HG03108 (cell line): ENCODE measurements at regions not wholly inside any gene's neighbourhood (a gene's known extent, or its start where the extent isn't known, plus 50 kb on each side); places are given as distances from the start of the nearest gene placed in this dataset.

ENCODE experiments used
- ATAC-seq: cut with Tn5 transposase; IDR thresholded peaks from one replicate; pipeline ENCODE4 v1.9.1; 2021; ENCODE audit warnings: moderate library complexity; ENCODE audit not compliant: unreplicated experiment

DNA sequence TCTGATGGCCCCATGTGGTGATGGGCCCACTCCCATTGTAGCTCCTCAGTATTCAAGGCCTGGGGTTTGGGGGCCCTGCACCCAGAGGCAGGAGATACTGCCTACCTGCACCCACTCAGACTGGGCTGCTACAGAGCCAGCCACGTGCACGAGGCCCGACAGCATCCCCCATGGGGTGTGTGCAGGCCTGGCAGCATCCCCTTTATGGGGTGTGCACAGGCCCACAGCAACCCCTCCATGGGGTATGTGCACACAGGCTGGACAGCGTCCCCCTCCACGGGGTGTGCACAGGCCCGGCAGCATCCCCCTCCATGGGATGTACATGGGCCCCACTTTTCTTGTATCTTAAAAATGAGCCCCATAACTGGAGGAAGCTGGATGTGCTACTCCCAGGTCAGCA is 156.0 kb downstream of the RBFOX3 start:
- no peak for ATAC-seq

DNA sequence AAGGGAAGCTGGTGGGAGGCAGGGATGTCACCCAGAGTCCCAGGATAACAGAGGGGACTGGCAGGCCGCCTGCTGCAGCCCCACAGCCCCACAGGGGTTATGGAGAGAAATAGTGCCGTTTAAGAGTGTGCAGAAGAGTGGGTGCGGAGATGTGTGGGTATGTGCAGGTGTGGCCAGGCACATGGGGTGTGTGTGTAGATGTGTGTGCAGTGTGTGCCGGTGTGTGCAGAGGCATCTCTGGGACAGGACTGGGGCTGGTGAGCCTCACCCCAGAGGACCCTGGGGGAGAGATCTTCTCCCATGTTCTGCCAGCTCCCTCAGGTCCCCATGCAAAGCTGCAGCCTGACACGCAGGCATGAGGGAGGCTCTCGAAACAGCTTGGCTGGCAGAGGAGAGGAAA is 157.4 kb downstream of the RBFOX3 start:
- ATAC-seq = no peak

DNA sequence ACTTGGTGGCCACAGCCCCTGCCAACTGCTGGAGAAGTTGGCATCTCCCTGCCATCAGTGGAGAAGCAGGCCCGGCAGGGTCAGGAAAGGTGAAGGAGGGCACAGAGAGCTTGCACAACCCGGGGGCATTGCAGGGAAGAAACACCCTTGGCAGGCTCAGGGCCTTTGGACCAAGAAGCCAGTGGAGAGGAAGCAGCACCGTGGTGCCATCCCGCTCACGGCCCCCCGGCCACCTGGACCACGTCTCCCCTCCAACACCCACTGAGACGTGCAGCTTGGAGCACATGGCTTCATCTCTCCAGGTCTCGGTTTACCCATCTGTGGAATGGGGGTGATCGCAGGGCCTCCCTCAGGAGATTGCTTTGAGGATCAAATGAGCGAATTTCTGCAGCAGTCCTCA is 158.1 kb downstream of the RBFOX3 start:
- no peak for ATAC-seq

DNA sequence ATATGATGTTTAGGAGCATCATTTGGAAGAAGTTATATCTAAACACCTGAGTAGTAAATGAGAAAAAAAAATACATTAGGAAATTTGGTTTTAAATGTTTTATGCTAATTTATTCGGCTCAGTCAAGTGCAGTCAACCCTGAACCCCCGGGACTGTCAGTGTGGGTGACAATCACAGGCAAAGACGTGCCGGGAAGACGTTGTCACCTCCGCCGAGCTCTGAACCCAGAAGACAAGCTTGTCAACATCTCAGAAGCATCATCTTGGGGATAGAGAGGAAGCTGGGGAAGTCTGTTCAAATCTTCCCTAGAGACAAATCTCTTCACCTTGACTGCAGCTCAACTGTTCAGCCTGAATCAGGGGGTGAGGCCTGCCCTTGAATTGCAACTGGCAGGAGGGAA is 159.7 kb downstream of the RBFOX3 start:
- ATAC-seq = no peak

DNA sequence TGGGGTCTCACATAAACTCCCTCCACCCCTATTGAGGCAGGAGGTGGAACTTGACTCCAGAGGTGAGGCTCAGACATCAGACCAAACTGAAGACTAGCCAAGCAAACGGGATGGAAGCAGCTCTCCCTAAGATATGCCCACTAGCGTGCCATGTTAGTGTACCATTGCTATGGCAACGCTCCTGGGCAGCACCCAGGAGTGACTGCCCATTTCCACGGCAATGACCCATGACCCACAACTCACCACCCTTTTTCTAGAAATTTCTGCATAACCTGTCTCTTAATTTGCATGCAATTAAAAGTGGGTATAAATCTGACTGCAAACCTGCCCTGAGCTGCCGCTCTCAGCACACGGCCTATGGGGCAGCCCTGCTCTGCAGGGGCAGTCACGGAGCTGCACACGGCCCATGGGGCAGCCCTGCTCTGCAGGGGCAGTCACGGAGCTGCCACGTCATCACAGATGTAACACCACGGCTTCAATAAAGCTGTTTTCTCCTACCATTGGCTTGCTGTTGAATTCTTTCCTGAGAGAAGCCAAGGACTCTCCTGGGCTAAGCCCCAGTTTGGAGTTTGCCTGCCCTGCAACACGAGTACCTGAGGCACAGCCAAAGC is 164.3 kb downstream of the RBFOX3 start:
- ATAC-seq = no peak

DNA sequence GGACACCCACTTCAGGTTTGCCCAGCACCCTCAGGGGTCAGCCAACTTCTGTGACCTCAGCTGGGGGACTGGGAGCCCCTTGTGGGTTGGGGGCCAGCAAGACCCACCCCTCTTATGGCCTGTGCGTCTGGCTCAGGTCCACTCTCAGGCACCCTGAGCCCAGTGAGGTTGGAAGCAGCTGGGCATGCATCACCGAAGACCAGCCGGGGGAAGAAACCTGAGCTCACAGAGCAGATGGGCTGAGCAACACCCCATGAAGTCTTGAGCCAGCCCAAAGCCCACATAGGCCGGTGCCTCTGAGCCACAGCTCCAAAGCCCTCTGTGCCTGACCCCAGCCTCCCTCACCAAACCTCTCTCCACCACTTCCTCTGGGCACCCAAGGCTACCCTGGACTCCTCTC is 166.7 kb downstream of the RBFOX3 start:
- no peak for ATAC-seq

DNA sequence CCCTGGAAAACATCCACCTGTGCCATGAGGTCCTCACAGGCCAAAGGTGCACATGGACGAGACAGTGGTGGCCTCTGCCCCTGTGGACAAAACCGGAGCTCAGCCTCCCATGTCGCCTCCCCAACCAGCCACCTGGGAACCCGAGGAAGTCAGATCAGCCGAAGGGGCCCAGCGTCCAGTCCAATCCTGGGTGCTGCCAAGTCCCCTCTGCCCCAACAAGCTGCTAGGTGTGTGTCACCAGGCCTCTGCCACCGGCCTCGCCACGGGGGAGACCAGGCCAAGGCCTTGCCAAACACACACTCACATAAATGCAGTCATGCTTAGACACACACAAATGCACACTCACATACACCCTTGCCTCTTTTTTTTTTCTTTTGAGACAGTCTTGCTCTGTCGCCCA is 167.8 kb downstream of the RBFOX3 start:
- no peak for ATAC-seq

DNA sequence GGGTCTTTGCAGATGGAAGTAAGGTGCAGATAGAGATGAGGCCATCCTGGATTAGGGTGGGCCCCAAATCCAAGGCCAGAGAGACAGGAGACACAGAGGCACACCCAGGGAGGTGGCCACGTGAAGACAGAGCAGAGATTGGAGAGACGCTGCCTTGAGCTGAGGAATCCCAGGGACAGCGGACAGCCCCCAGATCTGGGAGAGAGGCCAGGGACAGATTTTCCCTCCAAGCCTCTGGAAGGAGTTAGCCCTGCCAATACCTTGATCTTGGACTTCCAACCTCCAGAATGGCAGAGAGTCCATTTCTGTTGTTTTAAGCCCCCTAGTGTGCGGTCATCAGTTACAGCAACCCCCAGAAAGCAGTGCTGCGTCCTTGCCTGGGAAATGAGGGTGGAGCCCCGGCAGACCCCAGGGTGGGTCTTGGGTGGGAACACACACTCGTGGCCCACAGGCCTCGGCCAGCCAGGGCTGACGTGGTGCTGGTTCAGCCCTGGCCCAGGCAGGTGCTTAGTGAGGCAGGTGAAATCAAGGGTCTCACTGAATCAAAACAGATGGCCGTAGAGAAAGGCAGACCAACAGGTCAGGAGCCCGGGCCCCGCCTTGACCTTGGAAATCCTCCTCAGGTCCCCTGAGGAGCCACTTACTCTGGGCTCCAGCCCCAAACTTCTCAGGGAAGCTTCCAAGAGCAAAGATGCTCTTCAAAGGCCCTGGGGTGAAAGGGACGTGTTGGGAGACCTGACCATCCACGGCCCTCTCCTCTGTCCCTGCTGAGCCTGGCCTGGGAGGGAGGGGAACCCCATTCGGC is 169.3 kb downstream of the RBFOX3 start:
- no peak for ATAC-seq

DNA sequence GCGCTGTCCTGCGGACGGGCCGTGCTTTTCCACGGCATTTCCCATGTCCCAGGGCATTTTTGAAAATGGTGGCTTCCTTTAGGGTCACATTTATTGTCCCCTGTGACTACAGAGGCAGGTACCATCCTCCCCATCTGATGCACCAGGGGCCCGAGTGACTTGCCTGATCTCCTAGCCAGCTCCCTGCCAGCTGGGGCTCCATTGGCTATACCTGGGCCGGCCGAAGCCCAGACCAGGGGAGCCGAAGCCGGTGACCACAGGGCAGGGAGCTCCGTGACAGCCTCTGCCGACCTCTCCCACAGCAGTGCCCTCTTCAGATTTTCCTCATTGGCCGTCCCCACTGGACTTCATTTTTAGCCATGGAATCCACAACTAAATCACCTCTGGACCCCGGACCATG is 170.6 kb downstream of the RBFOX3 start:
- ATAC-seq = no peak

DNA sequence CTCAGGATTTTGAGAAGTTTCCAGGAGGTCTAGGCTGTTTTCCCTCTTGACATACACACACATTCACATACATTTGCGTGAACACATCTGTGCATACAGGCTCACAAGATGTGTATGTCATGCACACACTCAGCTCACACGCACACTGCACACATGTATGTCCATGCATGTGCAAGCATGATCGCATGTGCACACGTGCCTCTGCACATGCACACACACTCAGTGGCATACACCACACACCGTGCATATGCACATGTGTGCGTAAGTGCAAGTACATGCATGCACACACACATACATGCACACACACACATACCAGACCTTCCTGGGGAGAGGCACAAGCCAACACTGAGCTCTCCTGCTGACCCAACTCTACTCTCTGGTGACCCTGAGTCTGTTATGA is 171.4 kb downstream of the RBFOX3 start:
- ATAC-seq = no peak

DNA sequence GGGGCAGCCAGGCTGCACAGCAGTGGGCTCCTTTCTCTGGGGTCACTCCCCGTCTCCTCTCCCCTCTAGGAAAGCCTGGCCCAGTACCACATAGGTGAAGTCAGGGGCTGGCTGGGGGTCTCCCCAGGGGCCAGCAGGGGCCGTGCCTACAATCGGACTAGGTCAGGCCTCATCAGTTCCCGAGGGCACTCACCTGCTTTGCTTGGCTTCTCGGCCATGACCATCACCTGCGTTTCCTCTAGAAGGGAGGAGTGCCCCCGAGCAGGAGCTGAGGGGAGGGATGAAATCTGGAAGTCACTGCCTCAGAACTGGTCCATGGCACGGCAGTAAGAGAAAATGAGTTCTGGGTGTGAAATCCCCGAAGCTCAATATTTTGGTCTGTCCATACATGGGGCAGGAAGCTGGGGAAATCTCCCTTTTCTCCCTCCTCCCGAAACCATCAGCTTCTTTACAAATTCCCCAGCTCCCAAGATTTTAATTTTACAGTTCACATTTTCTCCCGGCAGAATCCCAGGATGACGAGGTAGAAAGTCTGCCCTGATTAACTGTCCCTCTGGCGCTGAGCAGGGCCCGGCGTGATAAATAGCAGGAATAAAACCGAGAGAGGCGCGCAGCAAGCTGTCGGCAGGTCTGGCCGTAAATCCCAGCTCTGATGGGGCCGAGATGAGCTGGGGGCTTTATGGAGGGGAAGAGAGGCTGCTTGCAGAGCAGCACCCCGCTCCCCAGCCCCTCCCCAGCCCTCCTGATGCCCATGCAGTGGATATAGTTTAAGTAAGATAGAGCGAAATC is 172.1 kb downstream of the RBFOX3 start:
- ATAC-seq = no peak

DNA sequence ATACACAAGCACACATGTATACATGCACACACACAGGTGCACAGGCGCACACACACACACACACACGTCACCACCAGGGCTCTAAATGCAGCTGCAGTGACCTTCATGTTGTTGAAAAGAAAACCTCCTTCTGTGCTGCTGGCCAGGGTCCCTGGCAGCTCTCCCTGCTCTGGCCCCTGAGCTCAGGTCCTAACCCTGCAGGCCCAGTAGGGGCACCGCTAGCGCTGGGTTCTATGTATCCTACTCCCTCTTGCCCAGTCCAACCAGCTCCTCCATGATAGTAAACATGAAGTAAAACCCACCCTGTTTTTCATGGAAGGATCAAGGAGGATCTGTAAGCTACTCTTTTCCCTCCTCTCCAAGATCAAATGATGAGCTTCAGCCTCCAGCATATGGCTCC is 172.8 kb downstream of the RBFOX3 start:
- no peak for ATAC-seq

DNA sequence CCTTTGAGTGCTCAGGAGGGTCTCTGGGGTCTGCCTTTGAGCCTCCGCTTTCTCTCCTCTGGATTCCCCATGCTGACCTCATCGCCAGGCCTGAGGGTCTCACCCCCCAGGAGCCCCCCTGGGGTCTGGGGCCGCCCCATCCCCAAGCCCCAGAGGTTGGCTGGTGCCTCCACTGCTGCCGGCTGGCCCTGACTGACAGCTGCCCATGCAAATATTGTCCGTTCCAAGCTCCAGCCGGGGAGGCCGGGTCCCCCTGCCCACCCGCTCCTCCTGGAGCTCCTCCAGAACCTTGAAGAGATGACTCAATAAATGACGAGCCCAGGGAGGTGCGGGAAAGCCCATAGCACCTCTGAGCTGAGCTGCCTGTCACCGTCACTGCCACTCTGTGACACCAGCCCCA is 173.8 kb downstream of the RBFOX3 start:
- no peak for ATAC-seq

DNA sequence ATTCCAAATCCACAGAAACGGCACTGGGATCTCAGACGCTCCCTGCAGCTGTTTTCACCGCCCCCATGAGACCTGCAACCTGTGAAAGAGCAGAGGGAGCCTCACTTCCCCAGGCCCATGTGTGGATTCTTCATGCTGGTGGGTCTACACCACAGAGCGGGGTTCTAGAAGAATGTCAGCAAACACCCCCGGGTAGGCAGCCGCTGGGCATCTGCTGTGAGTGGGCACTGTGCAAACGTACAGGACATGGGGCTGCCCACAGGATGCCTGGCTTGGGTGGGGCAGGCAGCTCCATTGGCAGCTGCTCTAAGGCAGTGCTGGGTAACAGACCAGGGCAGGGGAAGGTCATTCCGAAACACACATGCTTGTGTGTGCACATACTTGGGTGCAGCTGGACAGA is 174.9 kb downstream of the RBFOX3 start:
- ATAC-seq = no peak

DNA sequence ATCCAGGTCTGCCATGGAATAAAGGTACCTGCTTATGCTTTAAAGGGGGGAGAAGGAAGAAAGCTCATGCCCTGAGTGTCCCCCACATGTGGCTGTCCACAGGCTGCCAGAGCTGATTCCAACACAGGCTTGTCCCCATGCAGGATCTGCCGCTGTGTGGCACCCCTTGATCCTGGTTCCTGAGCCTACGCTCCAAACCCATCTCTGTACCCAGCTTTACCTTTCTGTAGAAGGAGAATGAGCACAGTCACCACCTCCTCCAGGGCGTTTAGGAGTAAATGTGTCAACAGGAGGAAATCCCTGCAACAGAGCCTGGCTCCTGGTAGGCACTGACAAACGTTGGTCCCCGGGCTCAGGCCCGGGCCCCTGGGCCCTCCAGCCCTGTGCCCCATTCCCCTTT is 175.6 kb downstream of the RBFOX3 start:
- ATAC-seq = no peak

DNA sequence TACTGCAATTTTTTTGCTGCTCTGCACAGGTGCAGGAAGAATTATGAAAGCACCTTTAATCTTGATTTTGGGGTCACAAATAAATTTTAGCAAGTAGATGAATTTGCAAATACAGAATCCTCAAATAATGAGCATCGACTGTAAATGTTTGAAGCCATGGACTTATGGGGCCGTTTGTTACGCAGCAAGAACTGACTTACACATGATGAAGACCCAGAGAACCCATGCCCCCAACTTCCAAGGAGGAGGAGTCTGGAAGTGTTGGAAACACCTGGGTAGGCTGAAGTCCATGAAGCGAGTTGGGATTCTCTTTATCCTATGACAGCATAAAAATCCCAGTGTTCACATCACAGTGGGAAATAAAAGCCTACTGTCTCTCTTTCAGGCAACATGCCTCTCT is 176.6 kb downstream of the RBFOX3 start:
- ATAC-seq = no peak

DNA sequence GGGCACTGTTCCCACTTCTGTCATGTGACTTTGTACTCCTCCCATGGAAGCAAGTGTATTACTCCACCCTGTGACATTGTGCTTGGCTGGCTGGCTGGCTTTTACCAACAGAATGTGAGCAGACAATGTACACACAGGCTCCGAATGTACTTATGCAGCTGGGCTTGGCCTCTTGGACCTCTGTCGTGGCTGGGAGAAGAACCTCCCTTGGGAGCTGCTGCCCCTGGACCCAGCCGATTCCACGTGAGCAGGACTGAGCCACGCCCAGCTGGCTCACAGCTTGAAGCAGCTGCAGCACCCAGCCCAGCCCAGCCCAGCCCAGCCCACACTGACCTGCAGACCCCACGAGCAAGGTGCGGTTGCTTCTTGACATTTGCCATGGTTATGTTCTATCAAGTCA is 177.5 kb downstream of the RBFOX3 start:
- ATAC-seq = no peak

DNA sequence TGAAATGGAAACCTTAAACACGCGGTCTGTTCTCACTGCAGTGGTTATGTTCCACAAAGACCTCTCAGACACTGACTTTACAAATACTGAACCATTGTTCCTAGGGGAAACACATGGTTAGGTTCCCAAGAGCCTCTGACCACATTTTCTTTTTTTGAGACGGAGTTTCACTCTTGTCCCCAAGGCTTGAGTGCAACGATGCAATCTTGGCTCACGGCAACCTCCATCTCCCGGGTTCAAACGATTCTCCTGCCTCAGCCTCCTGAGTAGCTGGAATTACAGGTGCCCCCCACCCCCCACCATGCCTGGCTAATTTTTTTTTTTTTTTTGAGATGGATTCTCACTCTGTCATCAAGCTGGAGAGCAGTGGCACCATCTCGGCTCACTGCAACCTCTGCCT is 179.7 kb downstream of the RBFOX3 start:
- ATAC-seq = no peak

DNA sequence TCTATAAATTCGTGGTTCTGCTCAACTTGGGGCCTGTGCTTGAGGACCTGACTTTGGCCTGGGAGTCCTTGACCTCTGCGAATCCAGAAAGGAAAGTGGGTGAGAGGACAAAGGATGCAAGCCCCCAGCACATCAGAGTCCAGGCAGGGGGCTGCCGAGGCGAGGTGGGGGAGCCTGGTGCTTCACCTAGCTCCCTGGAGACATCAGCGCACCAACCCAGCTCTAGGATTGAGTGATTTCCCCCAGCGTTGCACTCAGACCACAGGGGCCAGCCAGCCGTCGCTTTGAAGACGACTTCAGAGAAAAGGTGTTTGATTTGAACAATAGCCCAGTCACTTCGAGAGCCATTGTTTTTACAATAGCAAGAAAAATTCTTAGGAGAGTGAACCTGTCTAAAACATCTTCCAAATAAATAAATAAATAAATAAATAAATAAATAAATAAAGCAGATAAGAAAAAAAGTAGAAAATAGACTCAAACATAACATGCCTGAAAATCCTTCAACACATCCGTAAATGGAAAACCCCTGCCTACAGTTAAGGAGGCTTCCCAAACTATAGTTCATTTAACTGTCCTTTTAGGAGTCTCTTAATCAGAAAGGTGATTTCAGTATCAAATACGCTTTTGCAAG is 180.9 kb downstream of the RBFOX3 start:
- ATAC-seq = no peak

DNA sequence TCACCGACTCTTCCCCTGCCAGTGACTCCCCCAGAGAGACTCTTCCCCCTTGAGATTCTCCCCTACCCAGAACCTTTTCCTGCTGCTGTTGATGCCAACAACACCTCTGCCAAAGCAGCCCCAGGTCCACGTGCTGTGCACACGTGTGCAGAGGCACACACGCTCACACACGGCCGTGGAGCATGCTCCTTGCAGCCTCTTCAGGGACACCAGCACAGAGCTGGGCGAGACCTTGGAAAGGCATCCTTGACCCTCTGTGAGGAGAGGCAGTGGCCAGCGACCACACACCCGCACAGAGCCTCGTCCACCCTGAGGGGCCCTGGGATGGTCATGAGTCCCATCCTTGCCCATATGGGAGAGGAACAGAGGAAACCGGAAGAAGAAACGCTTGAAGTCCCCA is 181.9 kb downstream of the RBFOX3 start:
- ATAC-seq = no peak

DNA sequence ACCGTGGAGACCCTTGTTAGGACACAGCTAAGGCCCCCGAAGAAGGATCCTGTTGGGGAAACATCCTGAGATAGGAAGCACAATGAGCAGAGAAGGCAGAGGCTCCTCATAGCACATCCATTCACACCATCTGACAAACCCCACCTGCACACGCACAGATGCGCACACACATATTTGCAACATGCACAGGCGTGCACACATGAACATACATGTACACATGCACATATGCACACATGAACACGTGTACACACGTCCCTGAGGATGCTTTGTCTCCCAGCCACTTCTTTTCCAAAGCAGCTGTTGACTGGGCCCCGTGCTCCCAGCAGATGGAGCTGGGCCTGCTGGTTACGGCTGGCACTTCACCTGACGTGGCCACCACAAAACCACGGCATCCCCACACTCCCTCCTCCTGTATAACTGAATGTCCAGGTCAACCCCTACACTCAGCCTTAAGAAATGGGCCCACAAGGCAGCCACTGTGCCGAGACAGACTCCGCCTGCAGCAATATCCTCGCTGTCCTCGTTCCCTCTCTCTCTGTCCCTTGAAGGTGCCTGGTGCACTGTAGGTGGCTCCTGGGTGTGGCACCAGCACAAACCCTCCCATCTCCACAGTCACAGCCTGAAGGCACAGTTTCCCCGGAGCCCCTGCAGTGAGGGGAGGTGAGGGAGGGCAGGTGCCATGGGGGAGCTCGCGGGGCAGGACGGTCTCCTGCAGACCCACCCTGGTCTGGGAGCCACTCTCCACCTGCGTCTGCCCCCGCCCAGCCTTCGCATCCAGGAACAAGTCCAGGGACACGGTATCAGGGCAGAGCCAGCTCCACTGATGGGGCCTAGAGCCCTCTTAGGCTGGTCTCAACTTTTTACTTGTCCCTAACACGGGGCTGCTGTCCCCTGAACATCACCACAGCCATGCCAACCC is 183.0 kb downstream of the RBFOX3 start:
- no peak for ATAC-seq
